HCT116 (cell line): ENCODE measurements at regions not wholly inside any gene's neighbourhood (a gene's known extent, or its start where the extent isn't known, plus 50 kb on each side); places are given as distances from the start of the nearest gene placed in this dataset.

Source experiments
- ATAC-seq: fragments of 200-7000 bp; cut with Tn5 transposase; 2 replicates; pipeline ENCODE4 v1.9.1; 2020; ENCODE audit warnings: mild to moderate bottlenecking, moderate library complexity
- BruUV-seq: library from RNA; stranded (reverse); fragments of 400-500 nt; replicated peaks from 2 replicates; lab custom pipeline; 2021; lab: Mats Ljungman, UMichigan
- CTCF ChIA-PET: fragments of 300-600 bp; sonication (Branson Sonifier 250); formaldehyde crosslinking; loops from one replicate; lab custom pipeline; 2021; ENCODE audit warnings: antibody characterized with exemption; lab: Charles Lee
- POLR2A ChIA-PET: fragments of 300-600, 350-600 bp; sonication (Branson Sonifier 250); formaldehyde crosslinking; loops from one replicate; lab custom pipeline; 2021; ENCODE audit warnings: antibody characterized with exemption; lab: Charles Lee
- RAD21 ChIA-PET, 2 experiments: fragments of 300-600 bp; sonication (Branson Sonifier 250); formaldehyde crosslinking; loops; one replicate each; lab custom pipeline; 2023; ENCODE audit warnings: low total read pairs in 2 of 2; ENCODE audit not compliant: uncharacterized antibody in 2 of 2, unreplicated experiment in 2 of 2, low non-redundant PET in 1 of 2; lab: Charles Lee
- DNase-seq: peaks from one replicate; pipeline ENCODE4 v3.0.0-alpha.2; 2010; ENCODE audit warnings: low read depth, low spot score
- H2AFZ ChIP-seq: fragments of 200-600 bp; shearing (Covaris generic), sonication (generic); 2 replicates; pipeline ENCODE4 v1.6.1; 2017; ENCODE audit warnings: low read depth, mixed run types, mixed read lengths, antibody characterized with exemption, low read length; ENCODE audit not compliant: poor library complexity, severe bottlenecking
- H3K27ac ChIP-seq: 2 replicates; pipeline ENCODE4 v1.5.1; 2012; ENCODE audit warnings: low read depth, low read length
- H3K27me3 ChIP-seq: fragments of 200-600 bp; sonication (generic); 2 replicates; pipeline ENCODE4 v1.6.1; 2016; ENCODE audit warnings: mixed run types, low read length, mixed read lengths; ENCODE audit not compliant: insufficient read depth
- H3K36me3 ChIP-seq, 2 experiments: fragments of 200-500 bp in 1 of 2; fragments of 200-600 bp in 1 of 2; sonication (Bioruptor generic) in 1 of 2; sonication (generic) in 1 of 2; 2 replicates each; pipeline versions ENCODE4 v1.5.1 to v1.6.1; 2014 to 2016; ENCODE audit warnings: low read length in 2 of 2, inconsistent platforms in 1 of 2, mixed read lengths in 1 of 2, mixed run types in 1 of 2; ENCODE audit not compliant: insufficient read depth in 2 of 2, control insufficient read depth in 1 of 2
- H3K4me1 ChIP-seq, 2 experiments: fragments of 200-600 bp in 1 of 2; sonication (generic) in 1 of 2; 2 replicates each; pipeline versions ENCODE4 v1.5.1 to v1.6.1; 2012 to 2017; ENCODE audit warnings: low read length in 2 of 2, inconsistent platforms in 1 of 2, mild to moderate bottlenecking in 1 of 2, mixed read lengths in 1 of 2, mixed run types in 1 of 2, moderate library complexity in 1 of 2; ENCODE audit not compliant: insufficient read depth in 2 of 2, control insufficient read depth in 1 of 2
- H3K4me2 ChIP-seq: fragments of 200-600 bp; sonication (generic); 2 replicates; pipeline ENCODE4 v1.6.1; 2017; ENCODE audit warnings: mixed run types, low read length, mixed read lengths
- H3K4me3 ChIP-seq, 2 experiments: fragments of 200-600 bp in 1 of 2; sonication (generic) in 1 of 2; replicated peaks in 1 of 2; 2 replicates each; pipeline ENCODE4 v1.5.1; 2011 to 2016; ENCODE audit warnings: low read length in 2 of 2, control low read depth in 1 of 2, low read depth in 1 of 2, mild to moderate bottlenecking in 1 of 2, mixed read lengths in 1 of 2, mixed run types in 1 of 2
- H3K79me2 ChIP-seq: fragments of 200-600 bp; sonication (generic); 2 replicates; pipeline ENCODE4 v1.6.1; 2017; ENCODE audit warnings: mild to moderate bottlenecking, mixed run types, low read length, moderate library complexity, mixed read lengths; ENCODE audit not compliant: insufficient read depth
- H3K9ac ChIP-seq: fragments of 200-600 bp; sonication (generic); 2 replicates; pipeline ENCODE4 v1.6.1; 2016; ENCODE audit warnings: low read length, mixed read lengths
- H3K9me2 ChIP-seq: fragments of 200-600 bp; sonication (generic), shearing (Covaris generic); 2 replicates; pipeline ENCODE4 v1.6.1; 2017; ENCODE audit warnings: mixed run types, mild to moderate bottlenecking, moderate library complexity; ENCODE audit not compliant: insufficient read depth
- H3K9me3 ChIP-seq, 2 experiments: fragments of 200-500 bp in 1 of 2; fragments of 200-600 bp in 1 of 2; sonication (Bioruptor generic) in 1 of 2; sonication (generic) in 1 of 2; 2 replicates each; pipeline ENCODE4 v1.6.1; 2014 to 2017; ENCODE audit warnings: low read length in 2 of 2, mixed read lengths in 2 of 2, inconsistent platforms in 1 of 2, low read depth in 1 of 2, mild to moderate bottlenecking in 1 of 2, mixed run types in 1 of 2, moderate library complexity in 1 of 2; ENCODE audit not compliant: control insufficient read depth in 1 of 2, insufficient read depth in 1 of 2
- H4K20me1 ChIP-seq: fragments of 200-600 bp; sonication (generic), shearing (Covaris generic); 2 replicates; pipeline ENCODE4 v1.6.1; 2017; ENCODE audit warnings: mixed run types, mild to moderate bottlenecking, moderate library complexity; ENCODE audit not compliant: insufficient read depth
- CBX3 ChIP-seq: IDR thresholded peaks from 2 replicates; pipeline ENCODE4 v1.6.1; 2012; ENCODE audit warnings: low read depth
- CEBPB ChIP-seq: IDR thresholded peaks from 2 replicates; pipeline ENCODE4 v1.6.1; 2012; ENCODE audit warnings: low read depth
- EGR1 ChIP-seq: IDR thresholded peaks from 2 replicates; pipeline ENCODE4 v1.6.1; 2012; ENCODE audit warnings: low read depth
- ELF1 ChIP-seq: IDR thresholded peaks from 2 replicates; pipeline ENCODE4 v1.6.1; 2012; ENCODE audit warnings: low read depth, borderline replicate concordance
- EZH2 ChIP-seq: fragments of 200-600 bp; sonication (generic); IDR thresholded peaks from 2 replicates; pipeline ENCODE4 v1.6.1; 2017; ENCODE audit warnings: antibody characterized with exemption, mixed run types
- EZH2phosphoT487 ChIP-seq: fragments of 200-600 bp; IDR thresholded peaks from 2 replicates; pipeline ENCODE4 v1.6.1; 2018; ENCODE audit warnings: antibody characterized with exemption, borderline replicate concordance
- FOSL1 ChIP-seq: IDR thresholded peaks from 2 replicates; pipeline ENCODE4 v1.6.1; 2012; ENCODE audit warnings: low read depth
- JUND ChIP-seq: IDR thresholded peaks from 2 replicates; pipeline ENCODE4 v1.6.1; 2012
- POLR2A ChIP-seq: IDR thresholded peaks from 2 replicates; pipeline ENCODE4 v1.7.0; 2011; ENCODE audit warnings: borderline replicate concordance; ENCODE audit not compliant: insufficient read depth, insufficient read length; ENCODE audit errors: extremely low read depth
- POLR2AphosphoS5 ChIP-seq: IDR thresholded peaks from 2 replicates; pipeline ENCODE4 v1.6.1; 2011; ENCODE audit warnings: mild to moderate bottlenecking, low read depth, low read length, moderate library complexity
- RAD21 ChIP-seq: IDR thresholded peaks from 2 replicates; pipeline ENCODE4 v1.6.1; 2012; ENCODE audit warnings: low read depth, mild to moderate bottlenecking
- SIN3A ChIP-seq: IDR thresholded peaks from 2 replicates; pipeline ENCODE4 v1.6.1; 2012; ENCODE audit warnings: low read depth
- SP1 ChIP-seq: IDR thresholded peaks from 2 replicates; pipeline ENCODE4 v1.6.1; 2012; ENCODE audit warnings: low read depth
- SRF ChIP-seq: IDR thresholded peaks from 2 replicates; pipeline ENCODE4 v1.6.1; 2012; ENCODE audit warnings: low read depth
- TCF7L2 ChIP-seq: IDR thresholded peaks from 2 replicates; pipeline ENCODE4 v1.7.0; 2011; ENCODE audit warnings: borderline replicate concordance, inconsistent platforms; ENCODE audit not compliant: insufficient read depth, insufficient read length; ENCODE audit errors: extremely low read depth
- YY1 ChIP-seq: IDR thresholded peaks from 2 replicates; pipeline ENCODE4 v1.6.1; 2011; ENCODE audit warnings: low read length, low read depth, moderate library complexity, mild to moderate bottlenecking; ENCODE audit not compliant: insufficient replicate concordance; ENCODE audit errors: extremely low read depth
- ZFX ChIP-seq: fragments of 450-650 bp; IDR thresholded peaks from 2 replicates; pipeline ENCODE4 v1.6.1; 2017
- ZNF274 ChIP-seq: fragments of 200-500 bp; sonication (Bioruptor generic); IDR thresholded peaks from 2 replicates; pipeline ENCODE4 v1.6.1; 2014; ENCODE audit warnings: mild to moderate bottlenecking, low read depth, low read length, inconsistent platforms
- intact Hi-C: fragments of 100-400 bp; cut with micrococcal nuclease; formaldehyde crosslinking; loops from 2 replicates; pipeline ENCODE4 v1.10.0; 2022
- TF ChIP-seq, protein P1 (sequence below), 3 experiments: fragments of 200-600 bp in 1 of 3; sonication (generic) in 1 of 3; IDR thresholded peaks in 2 of 3; conservative IDR thresholded peaks in 1 of 3; 2 replicates each; pipeline ENCODE4 v1.5.1; 2012 to 2017; ENCODE audit warnings: low read depth in 2 of 3, low read length in 2 of 3, antibody characterized with exemption in 1 of 3, borderline replicate concordance in 1 of 3, control low read depth in 1 of 3, mild to moderate bottlenecking in 1 of 3, mixed read lengths in 1 of 3, mixed run types in 1 of 3, moderate library complexity in 1 of 3; ENCODE audit not compliant: insufficient read depth in 1 of 3
- TF ChIP-seq, protein P2 (sequence below): IDR thresholded peaks from 2 replicates; pipeline ENCODE4 v1.6.1; 2011; ENCODE audit warnings: mild to moderate bottlenecking, low read length, moderate library complexity; ENCODE audit not compliant: insufficient replicate concordance; ENCODE audit errors: extremely low read depth
- TF ChIP-seq, protein P3 (sequence below): IDR thresholded peaks from 2 replicates; pipeline ENCODE4 v1.6.1; 2012; ENCODE audit warnings: low read depth
- TF ChIP-seq, protein P4 (sequence below): IDR thresholded peaks from 2 replicates; pipeline ENCODE4 v1.6.1; 2012

GRCh38 chr11:129247135-129247534 is 55.0 kb upstream of the ARHGAP32 start:
- H3K79me2 ChIP-seq, result peaks cover 48% of the 10 kb centered on the region
- no peak overlapping the region for H3K9ac ChIP-seq
- ChIA-PET POLR2A (no interaction called here), CTCF (interaction anchor here (1.5 kb wide), 1 partner anchor 12 kb away, joined by 4 read pairs; no protein-coding TSS in a partner anchor), RAD21 (no interaction called here)
- H3K4me2 ChIP-seq, result peak overlapping the region; percentile 65
- no peaks in the 10 kb centered on the region for H3K27me3 ChIP-seq
- intact Hi-C loops, result no loop called here
- no peak for DNase-seq
- ATAC-seq, result no peak
- peaks cover 55 to 60% of the 10 kb centered on the region in 2 experiments for H3K4me1 ChIP-seq
- H3K27ac ChIP-seq, result peak overlapping the region; percentile 14; the same call in 1 of the 2 replicates
- H3K9me2 ChIP-seq, result no peaks in the 10 kb centered on the region
- no peaks in the 10 kb centered on the region for H4K20me1 ChIP-seq
- H3K36me3 ChIP-seq, result no peaks in the 10 kb centered on the region
- peak overlapping the region in 1 of 2 experiments; percentile 5; a peak in 1 of 4 replicates for H3K4me3 ChIP-seq
- BruUV-seq, result no TSS peak
- no peak overlapping the region for H2AFZ ChIP-seq
- no peaks in the 10 kb centered on the region for H3K9me3 ChIP-seq
- TF ChIP-seq, protein P1, sequence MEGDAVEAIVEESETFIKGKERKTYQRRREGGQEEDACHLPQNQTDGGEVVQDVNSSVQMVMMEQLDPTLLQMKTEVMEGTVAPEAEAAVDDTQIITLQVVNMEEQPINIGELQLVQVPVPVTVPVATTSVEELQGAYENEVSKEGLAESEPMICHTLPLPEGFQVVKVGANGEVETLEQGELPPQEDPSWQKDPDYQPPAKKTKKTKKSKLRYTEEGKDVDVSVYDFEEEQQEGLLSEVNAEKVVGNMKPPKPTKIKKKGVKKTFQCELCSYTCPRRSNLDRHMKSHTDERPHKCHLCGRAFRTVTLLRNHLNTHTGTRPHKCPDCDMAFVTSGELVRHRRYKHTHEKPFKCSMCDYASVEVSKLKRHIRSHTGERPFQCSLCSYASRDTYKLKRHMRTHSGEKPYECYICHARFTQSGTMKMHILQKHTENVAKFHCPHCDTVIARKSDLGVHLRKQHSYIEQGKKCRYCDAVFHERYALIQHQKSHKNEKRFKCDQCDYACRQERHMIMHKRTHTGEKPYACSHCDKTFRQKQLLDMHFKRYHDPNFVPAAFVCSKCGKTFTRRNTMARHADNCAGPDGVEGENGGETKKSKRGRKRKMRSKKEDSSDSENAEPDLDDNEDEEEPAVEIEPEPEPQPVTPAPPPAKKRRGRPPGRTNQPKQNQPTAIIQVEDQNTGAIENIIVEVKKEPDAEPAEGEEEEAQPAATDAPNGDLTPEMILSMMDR (IDR thresholded peaks at IDR 0.05 in 2 of 3, conservative IDR thresholded peaks at IDR 0.05 in 1 of 3; ENCODE audit: borderline replicate concordance in 1 of 3, insufficient read depth in 1 of 3, low read depth in 2 of 3, low read length in 2 of 3), result no peak
- no peak for TF ChIP-seq ZNF274
- TF ChIP-seq SP1, result peak; percentile 43; the same call in 1 of the 2 replicates
- peak; percentile 39; the same call in 1 of the 2 replicates for TF ChIP-seq JUND
- TF ChIP-seq ZFX, result no peak
- TF ChIP-seq POLR2A, result no peak
- TF ChIP-seq YY1, result no peak
- TF ChIP-seq FOSL1, result peak; percentile 35; the same call in 1 of the 2 replicates
- 0 out of 2 replicates have a peak, but pooled peaks have one; percentile 16 for TF ChIP-seq CBX3
- TF ChIP-seq, protein P2, sequence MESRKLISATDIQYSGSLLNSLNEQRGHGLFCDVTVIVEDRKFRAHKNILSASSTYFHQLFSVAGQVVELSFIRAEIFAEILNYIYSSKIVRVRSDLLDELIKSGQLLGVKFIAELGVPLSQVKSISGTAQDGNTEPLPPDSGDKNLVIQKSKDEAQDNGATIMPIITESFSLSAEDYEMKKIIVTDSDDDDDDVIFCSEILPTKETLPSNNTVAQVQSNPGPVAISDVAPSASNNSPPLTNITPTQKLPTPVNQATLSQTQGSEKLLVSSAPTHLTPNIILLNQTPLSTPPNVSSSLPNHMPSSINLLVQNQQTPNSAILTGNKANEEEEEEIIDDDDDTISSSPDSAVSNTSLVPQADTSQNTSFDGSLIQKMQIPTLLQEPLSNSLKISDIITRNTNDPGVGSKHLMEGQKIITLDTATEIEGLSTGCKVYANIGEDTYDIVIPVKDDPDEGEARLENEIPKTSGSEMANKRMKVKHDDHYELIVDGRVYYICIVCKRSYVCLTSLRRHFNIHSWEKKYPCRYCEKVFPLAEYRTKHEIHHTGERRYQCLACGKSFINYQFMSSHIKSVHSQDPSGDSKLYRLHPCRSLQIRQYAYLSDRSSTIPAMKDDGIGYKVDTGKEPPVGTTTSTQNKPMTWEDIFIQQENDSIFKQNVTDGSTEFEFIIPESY, result no peak
- no peak for TF ChIP-seq EZH2
- TF ChIP-seq, protein P3, sequence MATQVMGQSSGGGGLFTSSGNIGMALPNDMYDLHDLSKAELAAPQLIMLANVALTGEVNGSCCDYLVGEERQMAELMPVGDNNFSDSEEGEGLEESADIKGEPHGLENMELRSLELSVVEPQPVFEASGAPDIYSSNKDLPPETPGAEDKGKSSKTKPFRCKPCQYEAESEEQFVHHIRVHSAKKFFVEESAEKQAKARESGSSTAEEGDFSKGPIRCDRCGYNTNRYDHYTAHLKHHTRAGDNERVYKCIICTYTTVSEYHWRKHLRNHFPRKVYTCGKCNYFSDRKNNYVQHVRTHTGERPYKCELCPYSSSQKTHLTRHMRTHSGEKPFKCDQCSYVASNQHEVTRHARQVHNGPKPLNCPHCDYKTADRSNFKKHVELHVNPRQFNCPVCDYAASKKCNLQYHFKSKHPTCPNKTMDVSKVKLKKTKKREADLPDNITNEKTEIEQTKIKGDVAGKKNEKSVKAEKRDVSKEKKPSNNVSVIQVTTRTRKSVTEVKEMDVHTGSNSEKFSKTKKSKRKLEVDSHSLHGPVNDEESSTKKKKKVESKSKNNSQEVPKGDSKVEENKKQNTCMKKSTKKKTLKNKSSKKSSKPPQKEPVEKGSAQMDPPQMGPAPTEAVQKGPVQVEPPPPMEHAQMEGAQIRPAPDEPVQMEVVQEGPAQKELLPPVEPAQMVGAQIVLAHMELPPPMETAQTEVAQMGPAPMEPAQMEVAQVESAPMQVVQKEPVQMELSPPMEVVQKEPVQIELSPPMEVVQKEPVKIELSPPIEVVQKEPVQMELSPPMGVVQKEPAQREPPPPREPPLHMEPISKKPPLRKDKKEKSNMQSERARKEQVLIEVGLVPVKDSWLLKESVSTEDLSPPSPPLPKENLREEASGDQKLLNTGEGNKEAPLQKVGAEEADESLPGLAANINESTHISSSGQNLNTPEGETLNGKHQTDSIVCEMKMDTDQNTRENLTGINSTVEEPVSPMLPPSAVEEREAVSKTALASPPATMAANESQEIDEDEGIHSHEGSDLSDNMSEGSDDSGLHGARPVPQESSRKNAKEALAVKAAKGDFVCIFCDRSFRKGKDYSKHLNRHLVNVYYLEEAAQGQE, result no peak
- peak; percentile 16 for TF ChIP-seq TCF7L2
- 0 out of 2 replicates have a peak, but pooled peaks have one; percentile 22 for TF ChIP-seq SIN3A
- no peak for TF ChIP-seq POLR2AphosphoS5
- TF ChIP-seq EZH2phosphoT487, result no peak
- no peak for TF ChIP-seq SRF
- TF ChIP-seq EGR1, result no peak
- no peak for TF ChIP-seq RAD21
- TF ChIP-seq ELF1, result no peak
- TF ChIP-seq CEBPB, result no peak
- TF ChIP-seq, protein P4, sequence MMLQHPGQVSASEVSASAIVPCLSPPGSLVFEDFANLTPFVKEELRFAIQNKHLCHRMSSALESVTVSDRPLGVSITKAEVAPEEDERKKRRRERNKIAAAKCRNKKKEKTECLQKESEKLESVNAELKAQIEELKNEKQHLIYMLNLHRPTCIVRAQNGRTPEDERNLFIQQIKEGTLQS, result no peak
